Lower lobe of right lung (tissue), 2 donors: ENCODE measurements at regions not wholly inside any gene's neighbourhood (a gene's known extent, or its start where the extent isn't known, plus 50 kb on each side); places are given as distances from the start of the nearest gene placed in this dataset.
"Not testable (repeated sequence)": the region's sequence is repeated elsewhere in the genome, so short reads cannot be mapped to it uniquely, and the experiment has no call there.

Experiments
- ATAC-seq, 2 donors: fragments of 200-7000 bp; cut with Tn5 transposase; one replicate each; pipeline ENCODE4 v1.9.1; 2020 to 2022; ENCODE audit warnings: mild to moderate bottlenecking in 2 of 2, moderate library complexity in 2 of 2
- DNase-seq: peaks from one replicate; pipeline ENCODE4 v3.0.0-alpha.2; 2020
- H3K27ac ChIP-seq: fragments of 200-600 bp; one replicate; pipeline ENCODE4 v1.8.0; 2022
- H3K27me3 ChIP-seq: fragments of 200-600 bp; one replicate; pipeline ENCODE4 v1.8.0; 2022; ENCODE audit warnings: low read depth
- H3K36me3 ChIP-seq: fragments of 200-600 bp; one replicate; pipeline ENCODE4 v1.8.0; 2022; ENCODE audit warnings: mild to moderate bottlenecking
- H3K4me1 ChIP-seq: fragments of 200-600 bp; one replicate; pipeline ENCODE4 v1.8.0; 2022
- H3K4me3 ChIP-seq: fragments of 200-600 bp; one replicate; pipeline ENCODE4 v1.8.0; 2022; ENCODE audit warnings: mild to moderate bottlenecking
- H3K9me3 ChIP-seq: fragments of 200-600 bp; one replicate; pipeline ENCODE4 v1.8.0; 2022
- intact Hi-C: fragments of 100-400 bp; cut with DNase I; formaldehyde crosslinking; loops from one replicate; pipeline ENCODE4 v1.11.0; 2022
- TF ChIP-seq, protein P1 (sequence below): fragments of 200-600 bp; IDR thresholded peaks from one replicate; pipeline ENCODE4 v1.8.0; 2022; ENCODE audit warnings: antibody characterized with exemption, mild to moderate bottlenecking
- donor health status: DM: no; HTN: yes; CAD: no; lungs with severe emphysema.

DNA sequence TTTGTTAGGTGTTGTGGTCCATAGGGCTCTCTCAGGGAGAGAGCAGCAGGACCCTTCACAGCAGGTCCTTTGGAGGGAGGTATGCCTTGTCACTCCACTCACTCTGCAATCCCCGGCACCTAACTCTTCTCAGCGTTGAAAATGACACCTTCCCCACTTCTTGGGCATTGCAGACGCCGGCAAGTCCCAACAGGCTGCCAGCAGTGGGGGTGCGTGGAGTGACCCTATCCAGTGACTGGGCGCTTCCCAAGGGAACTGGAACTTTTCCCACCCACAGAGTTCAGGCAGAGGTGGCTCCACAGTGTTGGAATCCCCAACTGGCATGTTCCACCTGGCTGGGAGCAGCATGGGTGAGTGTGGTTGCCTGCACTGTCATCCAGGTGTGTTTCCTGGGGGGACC, 705.1 kb upstream of the FRG1 start:
- Histone ChIP-seq H3K4me3 (no peak overlapping the region), H3K27me3 (no peaks in the 10 kb centered on the region), H3K4me1 (no peaks in the 10 kb centered on the region), H3K36me3 (no peaks in the 10 kb centered on the region), H3K27ac (no peak overlapping the region), H3K9me3 (no peaks in the 10 kb centered on the region)
- DNase-seq (no peak), ATAC-seq (no peak)
- TF ChIP-seq, protein P1, sequence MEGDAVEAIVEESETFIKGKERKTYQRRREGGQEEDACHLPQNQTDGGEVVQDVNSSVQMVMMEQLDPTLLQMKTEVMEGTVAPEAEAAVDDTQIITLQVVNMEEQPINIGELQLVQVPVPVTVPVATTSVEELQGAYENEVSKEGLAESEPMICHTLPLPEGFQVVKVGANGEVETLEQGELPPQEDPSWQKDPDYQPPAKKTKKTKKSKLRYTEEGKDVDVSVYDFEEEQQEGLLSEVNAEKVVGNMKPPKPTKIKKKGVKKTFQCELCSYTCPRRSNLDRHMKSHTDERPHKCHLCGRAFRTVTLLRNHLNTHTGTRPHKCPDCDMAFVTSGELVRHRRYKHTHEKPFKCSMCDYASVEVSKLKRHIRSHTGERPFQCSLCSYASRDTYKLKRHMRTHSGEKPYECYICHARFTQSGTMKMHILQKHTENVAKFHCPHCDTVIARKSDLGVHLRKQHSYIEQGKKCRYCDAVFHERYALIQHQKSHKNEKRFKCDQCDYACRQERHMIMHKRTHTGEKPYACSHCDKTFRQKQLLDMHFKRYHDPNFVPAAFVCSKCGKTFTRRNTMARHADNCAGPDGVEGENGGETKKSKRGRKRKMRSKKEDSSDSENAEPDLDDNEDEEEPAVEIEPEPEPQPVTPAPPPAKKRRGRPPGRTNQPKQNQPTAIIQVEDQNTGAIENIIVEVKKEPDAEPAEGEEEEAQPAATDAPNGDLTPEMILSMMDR = no peak
- intact Hi-C loops = no loop called here

DNA sequence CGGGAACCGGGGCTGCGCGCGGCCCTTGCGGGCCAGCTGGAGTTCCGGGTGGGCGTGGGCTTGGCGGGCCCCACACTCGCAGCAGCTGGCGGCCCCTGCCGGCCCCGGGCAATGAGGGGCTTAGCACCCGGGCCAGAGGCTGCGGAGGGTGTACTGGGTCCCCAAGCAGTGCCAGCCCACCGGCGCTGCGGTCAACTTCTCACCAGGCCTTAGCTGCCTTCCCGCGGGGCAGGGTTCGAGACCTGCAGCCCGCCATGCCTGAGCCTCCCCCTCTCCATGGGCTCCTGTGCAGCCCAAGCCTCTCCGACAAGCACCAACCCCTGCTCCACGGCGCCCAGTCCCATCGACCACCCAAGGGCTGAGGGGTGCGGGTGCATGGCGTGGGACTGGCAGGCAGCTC, 704.4 kb upstream of the FRG1 start:
- H3K36me3 ChIP-seq, DNase-seq, H3K4me3 ChIP-seq, intact Hi-C loops, H3K4me1 ChIP-seq, H3K27ac ChIP-seq, H3K27me3 ChIP-seq, ATAC-seq, H3K9me3 ChIP-seq: not testable (repeated sequence)

DNA sequence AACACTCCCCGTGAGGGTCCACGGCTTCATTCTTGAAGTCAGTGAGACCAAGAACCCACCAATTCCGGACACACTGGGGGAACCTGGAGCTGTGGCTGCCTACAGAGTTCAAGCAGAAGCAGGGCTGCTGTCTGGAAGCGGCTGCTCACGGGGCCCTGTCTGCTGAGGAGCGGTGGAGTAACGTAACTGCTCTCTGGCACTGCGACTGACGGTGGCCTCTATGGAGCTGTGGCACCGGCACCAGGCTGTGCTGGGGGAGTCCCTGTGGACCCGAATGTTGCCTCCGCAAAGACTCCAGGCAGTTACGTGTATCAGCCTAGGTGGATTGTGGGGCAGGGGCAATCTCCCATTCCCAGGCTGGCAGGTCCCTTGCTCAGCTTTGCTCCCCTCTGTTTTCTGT, 703.3 kb upstream of the FRG1 start:
- Histone ChIP-seq H3K4me1 (no peaks in the 10 kb centered on the region), H3K27ac (no peak overlapping the region), H3K9me3 (no peaks in the 10 kb centered on the region), H3K27me3 (no peaks in the 10 kb centered on the region), H3K4me3 (no peak overlapping the region), H3K36me3 (no peaks in the 10 kb centered on the region)
- ATAC-seq = no peak
- intact Hi-C loops = no loop called here
- TF ChIP-seq, protein P1 = no peak
- no peak for DNase-seq

DNA sequence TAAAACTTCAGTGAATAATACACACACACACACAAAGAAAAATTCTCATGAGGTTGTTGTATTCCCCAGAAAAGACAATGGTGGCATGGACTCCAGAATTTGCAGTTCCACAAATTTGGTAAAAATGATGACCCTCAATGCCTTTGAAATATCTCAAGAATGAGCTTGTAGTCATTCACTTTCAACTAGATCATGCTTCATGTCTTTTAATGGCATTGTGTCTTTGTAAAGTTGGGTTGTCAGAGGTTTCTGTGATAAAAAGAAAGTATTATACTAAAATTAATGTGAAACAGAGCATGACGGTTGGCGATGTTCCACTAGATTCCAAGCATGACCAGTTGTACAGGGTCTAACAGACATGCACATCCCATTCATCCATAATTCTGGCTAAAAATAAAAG, 685.0 kb upstream of the FRG1 start:
- Histone ChIP-seq H3K9me3 (peaks cover 3% of the 10 kb centered on the region), H3K27me3 (no peaks in the 10 kb centered on the region), H3K4me3 (no peak overlapping the region), H3K36me3 (no peaks in the 10 kb centered on the region), H3K27ac (no peak overlapping the region), H3K4me1 (no peaks in the 10 kb centered on the region)
- TF ChIP-seq, protein P1 = no peak
- ATAC-seq (no peak), DNase-seq (no peak)
- intact Hi-C loops = no loop called here

DNA sequence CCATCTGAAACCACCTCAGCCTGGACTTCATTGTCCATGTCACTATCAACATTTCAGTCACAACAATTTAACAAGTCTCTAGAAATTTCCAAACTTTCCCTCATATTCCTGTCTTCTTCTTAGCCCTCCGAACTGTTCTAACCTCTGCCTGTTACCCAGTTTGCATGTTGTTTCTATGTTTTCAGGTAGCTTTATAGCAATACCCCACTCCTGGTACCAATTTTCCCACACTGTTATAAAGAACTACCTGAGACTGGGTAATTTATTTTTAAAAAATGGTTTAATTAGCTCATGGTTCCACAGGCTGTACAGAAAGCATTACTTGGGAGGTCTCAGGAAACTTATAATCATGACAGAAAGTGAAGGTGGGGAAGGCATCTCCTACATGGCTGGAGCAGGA, 679.2 kb upstream of the FRG1 start:
- intact Hi-C loops = no loop called here
- H3K4me3 ChIP-seq = no peak overlapping the region
- H3K4me1 ChIP-seq = no peaks in the 10 kb centered on the region
- H3K27me3 ChIP-seq = no peaks in the 10 kb centered on the region
- TF ChIP-seq, protein P1 = no peak
- H3K9me3 ChIP-seq = peaks cover 8% of the 10 kb centered on the region
- no peak for DNase-seq
- no peaks in the 10 kb centered on the region for H3K36me3 ChIP-seq
- no peak overlapping the region for H3K27ac ChIP-seq
- ATAC-seq = no peak

DNA sequence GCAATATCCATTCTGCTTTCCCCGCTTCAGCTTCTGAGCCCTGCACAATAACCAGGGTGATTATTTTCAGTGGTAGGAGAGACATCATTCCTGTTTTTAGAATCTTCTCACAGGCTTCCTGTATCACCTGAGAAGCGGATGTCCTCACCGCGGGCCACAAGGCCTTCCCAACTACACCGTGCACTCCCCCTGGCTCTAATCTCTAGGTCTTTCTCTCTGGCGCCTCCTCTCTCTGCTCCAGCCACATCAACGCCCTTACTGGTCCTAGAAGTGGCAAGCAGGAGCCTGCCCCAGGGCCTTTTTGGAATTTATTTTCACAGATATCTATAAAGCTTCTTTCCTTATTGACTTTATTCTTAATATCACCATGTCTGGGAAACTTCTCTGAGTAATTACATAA, 675.2 kb upstream of the FRG1 start:
- Histone ChIP-seq H3K27ac (no peak overlapping the region), H3K9me3 (peaks cover 8% of the 10 kb centered on the region), H3K4me1 (no peaks in the 10 kb centered on the region), H3K27me3 (no peaks in the 10 kb centered on the region), H3K4me3 (no peak overlapping the region), H3K36me3 (no peaks in the 10 kb centered on the region)
- TF ChIP-seq, protein P1 = no peak
- DNase-seq (no peak), ATAC-seq (no peak)
- intact Hi-C loops = no loop called here
